HFF-Myc (cell line): ENCODE measurements at regions not wholly inside any gene's neighbourhood (a gene's known extent, or its start where the extent isn't known, plus 50 kb on each side); places are given as distances from the start of the nearest gene placed in this dataset.

Experiments
- DNase-seq: peaks from one replicate; pipeline ENCODE4 v3.0.0-alpha.2; 2011; ENCODE audit warnings: low read depth; ENCODE audit errors: extremely low read depth
- H3K4me3 ChIP-seq: replicated peaks from 2 replicates; pipeline ENCODE4 v1.5.1; 2011; ENCODE audit warnings: low read depth, mild to moderate bottlenecking, control low read depth, low read length
- TF ChIP-seq, protein P1 (sequence below): IDR thresholded peaks from 2 replicates; pipeline ENCODE4 v1.5.1; 2012; ENCODE audit warnings: mild to moderate bottlenecking, low read depth, low read length, control low read depth; ENCODE audit errors: missing control alignments

DNA sequence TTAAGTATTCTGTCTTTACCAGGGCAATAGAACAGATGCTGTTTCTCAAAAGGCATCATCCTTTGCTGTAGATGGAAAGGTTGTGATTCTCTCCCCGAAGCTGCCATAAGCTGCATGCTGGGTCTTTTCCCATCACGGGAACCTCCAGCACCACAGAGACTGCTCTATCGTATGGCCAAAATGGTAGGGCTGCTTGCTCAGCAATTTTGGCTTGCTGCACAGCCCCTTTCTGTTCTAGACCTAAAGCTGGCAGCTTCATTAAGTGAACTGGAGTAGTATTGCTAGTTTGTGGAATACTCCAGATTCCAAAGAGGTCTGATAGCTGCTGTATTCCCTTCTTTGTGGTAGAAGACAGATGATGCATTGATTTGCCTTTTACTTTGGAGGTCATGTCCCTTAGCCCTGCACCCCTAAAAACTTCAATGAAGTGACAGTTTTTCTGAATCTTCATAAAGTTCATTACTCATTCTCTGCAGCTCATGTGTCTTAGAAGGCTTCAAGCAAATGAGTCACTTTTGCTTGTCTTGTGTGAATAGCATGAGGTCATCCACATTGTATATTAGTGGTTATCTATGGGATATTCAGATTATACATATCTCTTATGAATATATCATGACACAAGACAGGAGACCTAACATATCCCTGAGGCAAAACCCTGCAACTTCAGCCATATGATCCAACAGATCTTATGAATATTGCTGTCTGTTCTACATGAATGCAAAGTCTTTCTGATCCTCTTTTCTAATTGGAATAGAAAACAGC lies 245.3 kb downstream of the FAM76B start:
- no peak overlapping the region for H3K4me3 ChIP-seq
- DNase-seq: no peak
- TF ChIP-seq, protein P1, sequence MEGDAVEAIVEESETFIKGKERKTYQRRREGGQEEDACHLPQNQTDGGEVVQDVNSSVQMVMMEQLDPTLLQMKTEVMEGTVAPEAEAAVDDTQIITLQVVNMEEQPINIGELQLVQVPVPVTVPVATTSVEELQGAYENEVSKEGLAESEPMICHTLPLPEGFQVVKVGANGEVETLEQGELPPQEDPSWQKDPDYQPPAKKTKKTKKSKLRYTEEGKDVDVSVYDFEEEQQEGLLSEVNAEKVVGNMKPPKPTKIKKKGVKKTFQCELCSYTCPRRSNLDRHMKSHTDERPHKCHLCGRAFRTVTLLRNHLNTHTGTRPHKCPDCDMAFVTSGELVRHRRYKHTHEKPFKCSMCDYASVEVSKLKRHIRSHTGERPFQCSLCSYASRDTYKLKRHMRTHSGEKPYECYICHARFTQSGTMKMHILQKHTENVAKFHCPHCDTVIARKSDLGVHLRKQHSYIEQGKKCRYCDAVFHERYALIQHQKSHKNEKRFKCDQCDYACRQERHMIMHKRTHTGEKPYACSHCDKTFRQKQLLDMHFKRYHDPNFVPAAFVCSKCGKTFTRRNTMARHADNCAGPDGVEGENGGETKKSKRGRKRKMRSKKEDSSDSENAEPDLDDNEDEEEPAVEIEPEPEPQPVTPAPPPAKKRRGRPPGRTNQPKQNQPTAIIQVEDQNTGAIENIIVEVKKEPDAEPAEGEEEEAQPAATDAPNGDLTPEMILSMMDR: no peak

DNA sequence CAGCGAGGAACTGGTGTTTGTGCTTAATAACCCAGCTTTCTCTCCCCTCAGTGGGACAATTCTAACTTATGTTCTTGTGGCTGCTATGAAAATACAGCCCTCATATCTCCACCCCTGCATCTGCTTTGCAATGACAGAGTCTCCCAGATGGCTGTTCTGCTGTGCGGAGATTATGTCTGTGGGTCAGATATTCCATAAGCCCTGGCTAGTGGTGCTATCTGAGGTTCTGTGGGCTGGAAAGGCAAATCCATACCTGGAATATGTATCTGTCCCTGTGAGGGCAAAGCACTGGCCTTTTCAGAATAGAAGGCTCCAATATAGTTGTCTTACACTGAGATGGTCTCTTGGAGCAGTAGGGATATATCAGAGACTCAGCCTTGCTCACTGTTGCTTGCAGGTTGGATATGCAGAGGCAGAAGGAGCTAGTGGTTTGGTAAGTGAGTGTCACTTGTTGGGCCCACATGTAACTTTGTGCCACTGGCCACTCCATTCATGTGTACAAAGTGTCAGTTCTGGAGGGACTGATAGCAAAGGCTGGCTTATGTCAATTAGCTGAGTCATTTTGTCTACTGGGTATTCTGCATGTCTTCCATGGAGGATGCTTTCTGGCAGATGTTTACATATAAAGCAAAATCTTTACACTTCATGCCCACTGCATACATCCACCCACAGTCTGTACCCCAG lies 246.6 kb downstream of the FAM76B start:
- DNase-seq: no peak
- no peak overlapping the region for H3K4me3 ChIP-seq
- TF ChIP-seq, protein P1: no peak

- no peak for DNase-seq
- no peak overlapping the region for H3K4me3 ChIP-seq
- TF ChIP-seq, protein P1: no peak
These were observed 247.9 kb downstream of the FAM76B start for GRCh38 chr11:95541715-95542114.

DNA sequence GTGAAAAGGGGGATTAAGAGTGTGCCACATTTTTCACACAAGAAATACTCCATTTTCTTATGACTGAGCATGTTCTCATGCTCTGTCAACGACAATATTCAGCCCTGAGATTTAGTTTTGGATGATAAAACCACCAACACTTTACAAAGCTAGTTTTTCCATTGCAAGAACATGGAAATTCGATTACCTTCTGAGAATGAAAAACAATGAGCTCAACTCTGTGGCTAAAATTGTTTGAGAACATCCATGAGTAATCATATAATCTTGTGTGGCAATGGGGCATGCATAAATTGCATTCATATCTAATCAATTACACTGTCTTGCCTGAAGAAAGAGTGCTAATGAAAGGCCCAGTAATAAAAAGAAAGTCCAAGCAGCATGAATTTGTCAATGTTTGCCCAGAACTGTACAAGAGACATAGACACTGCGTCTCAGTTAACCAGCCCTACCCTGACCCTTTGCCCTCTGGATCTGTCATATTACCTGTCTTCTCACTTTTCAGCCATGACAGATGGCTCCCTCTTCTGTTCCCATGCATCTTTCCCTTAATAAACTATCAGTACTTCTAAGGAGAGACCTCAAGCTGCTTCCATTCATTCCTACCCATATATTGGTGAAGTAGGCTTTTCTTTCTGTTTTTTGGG lies 253.4 kb downstream of the FAM76B start:
- DNase-seq: no peak
- TF ChIP-seq, protein P1: no peak
- H3K4me3 ChIP-seq: no peak overlapping the region

GRCh38 chr11:95534809-95535208 lies 254.8 kb downstream of the FAM76B start:
- no peak overlapping the region for H3K4me3 ChIP-seq
- TF ChIP-seq, protein P1: no peak
- no peak for DNase-seq

GRCh38 chr11:95534226-95534625 lies 255.4 kb downstream of the FAM76B start:
- H3K4me3 ChIP-seq: no peak overlapping the region
- TF ChIP-seq, protein P1: no peak
- DNase-seq: no peak
